Activated CD4-positive, alpha-beta T cell treated with anti-CD3 and anti-CD28 coated beads for 36 hours (primary cell): ENCODE measurements at regions not wholly inside any gene's neighbourhood (a gene's known extent, or its start where the extent isn't known, plus 50 kb on each side); places are given as distances from the start of the nearest gene placed in this dataset.

ENCODE experiments used
- ATAC-seq: fragments of 200-7000 bp; cut with Tn5 transposase; one replicate; pipeline ENCODE4 v1.10.0; 2021; ENCODE audit warnings: mild to moderate bottlenecking, moderate library complexity
- CTCF ChIA-PET: fragments of 350-600 bp; sonication (Branson Sonifier 250); formaldehyde crosslinking; loops from one replicate; lab custom pipeline; 2021; ENCODE audit warnings: antibody characterized with exemption; lab: Charles Lee
- POLR2A ChIA-PET: fragments of 350-600 bp; sonication (Branson Sonifier 250); formaldehyde crosslinking; loops from one replicate; lab custom pipeline; 2021; ENCODE audit warnings: antibody characterized with exemption, inconsistent platforms; lab: Charles Lee
- DNase-seq: peaks from one replicate; pipeline ENCODE4 v3.0.0-alpha.2; 2020
- H3K27ac Mint-ChIP-seq: one replicate; pipeline ENCODE4 v1.8.0; 2021; ENCODE audit warnings: mixed read lengths
- H3K27me3 Mint-ChIP-seq: one replicate; pipeline ENCODE4 v1.8.0; 2021; ENCODE audit warnings: mixed read lengths
- H3K36me3 Mint-ChIP-seq: one replicate; pipeline ENCODE4 v1.8.0; 2021; ENCODE audit warnings: low read depth, mixed read lengths
- H3K4me1 Mint-ChIP-seq: one replicate; pipeline ENCODE4 v1.8.0; 2021; ENCODE audit warnings: mixed read lengths
- H3K4me3 Mint-ChIP-seq: one replicate; pipeline ENCODE4 v1.8.0; 2021; ENCODE audit warnings: mild to moderate bottlenecking, moderate library complexity, mixed read lengths
- H3K9me3 Mint-ChIP-seq: one replicate; pipeline ENCODE4 v1.8.0; 2021; ENCODE audit warnings: low read depth, mixed read lengths
- intact Hi-C, 2 experiments: fragments of 100-400 bp; cut with DNase I in 1 of 2; cut with micrococcal nuclease in 1 of 2; formaldehyde crosslinking; loops; one replicate each; pipeline versions ENCODE4 v1.14.2 to v1.15.1; 2022 to 2024; cut with DNase I, micrococcal nuclease

- intact Hi-C loops, result no loop called here
Measured at GRCh38 chr5:153321478-153321877, 169.0 kb upstream of the GRIA1 start.

GRCh38 chr5:153340139-153340538, 150.3 kb upstream of the GRIA1 start:
- POLR2A ChIA-PET, result no interaction called here
- Mint-ChIP-seq H3K27me3 (no peaks in the 10 kb centered on the region), H3K36me3 (no peaks in the 10 kb centered on the region), H3K9me3 (peaks cover 2% of the 10 kb centered on the region), H3K27ac (no peak overlapping the region), H3K4me3 (no peak overlapping the region), H3K4me1 (no peaks in the 10 kb centered on the region)
- intact Hi-C loops, result no loop called here
- CTCF ChIA-PET, result no interaction called here
- no peak for DNase-seq
- no peak for ATAC-seq

More at GRCh38 chr5:153321478-153321877, 169.0 kb upstream of the GRIA1 start:
- POLR2A ChIA-PET, result no interaction called here
- no peaks in the 10 kb centered on the region for H3K36me3 Mint-ChIP-seq
- ATAC-seq (no peak), DNase-seq (no peak)
- H3K9me3 Mint-ChIP-seq, result peaks cover 2% of the 10 kb centered on the region
- CTCF ChIA-PET, result interaction anchor here (0.6 kb wide), 1 partner anchor 35 kb away, joined by 3 read pairs; no protein-coding TSS in a partner anchor
- H3K27ac Mint-ChIP-seq, result no peak overlapping the region
- H3K27me3 Mint-ChIP-seq, result no peaks in the 10 kb centered on the region
- no peak overlapping the region for H3K4me3 Mint-ChIP-seq
- no peaks in the 10 kb centered on the region for H3K4me1 Mint-ChIP-seq

GRCh38 chr5:153340738-153341137, 149.7 kb upstream of the GRIA1 start:
- H3K4me3 Mint-ChIP-seq, result no peak overlapping the region
- H3K27ac Mint-ChIP-seq, result no peak overlapping the region
- ATAC-seq, result no peak
- H3K4me1 Mint-ChIP-seq, result no peaks in the 10 kb centered on the region
- H3K27me3 Mint-ChIP-seq, result no peaks in the 10 kb centered on the region
- no peak for DNase-seq
- peaks cover 2% of the 10 kb centered on the region for H3K9me3 Mint-ChIP-seq
- CTCF ChIA-PET, result no interaction called here
- intact Hi-C loops, result no loop called here
- no peaks in the 10 kb centered on the region for H3K36me3 Mint-ChIP-seq
- POLR2A ChIA-PET, result no interaction called here

DNA sequence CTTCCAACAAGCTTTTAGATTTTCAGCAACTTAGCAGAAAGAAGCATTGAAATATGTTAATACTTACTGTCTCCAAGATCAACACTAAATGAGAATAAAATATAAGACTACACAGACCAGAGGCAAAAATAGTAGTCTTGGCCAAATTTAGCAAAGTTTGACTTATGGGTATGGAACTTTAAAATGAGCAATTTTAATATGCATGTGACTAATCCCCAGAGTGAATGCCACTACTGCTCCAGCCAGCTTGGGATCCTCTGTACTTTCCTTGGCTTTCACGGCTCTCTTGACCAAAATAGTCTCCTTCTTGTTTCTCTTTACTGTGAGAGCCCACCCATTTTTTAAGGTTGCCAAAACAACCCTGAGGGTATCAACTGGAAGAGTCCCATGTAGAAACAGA, 148.0 kb upstream of the GRIA1 start:
- Mint-ChIP-seq H3K36me3 (no peaks in the 10 kb centered on the region), H3K9me3 (no peaks in the 10 kb centered on the region), H3K27me3 (no peaks in the 10 kb centered on the region), H3K27ac (no peak overlapping the region), H3K4me3 (no peak overlapping the region), H3K4me1 (no peaks in the 10 kb centered on the region)
- ChIA-PET POLR2A (no interaction called here), CTCF (no interaction called here)
- ATAC-seq, result no peak
- intact Hi-C loops, result no loop called here
- no peak for DNase-seq

DNA sequence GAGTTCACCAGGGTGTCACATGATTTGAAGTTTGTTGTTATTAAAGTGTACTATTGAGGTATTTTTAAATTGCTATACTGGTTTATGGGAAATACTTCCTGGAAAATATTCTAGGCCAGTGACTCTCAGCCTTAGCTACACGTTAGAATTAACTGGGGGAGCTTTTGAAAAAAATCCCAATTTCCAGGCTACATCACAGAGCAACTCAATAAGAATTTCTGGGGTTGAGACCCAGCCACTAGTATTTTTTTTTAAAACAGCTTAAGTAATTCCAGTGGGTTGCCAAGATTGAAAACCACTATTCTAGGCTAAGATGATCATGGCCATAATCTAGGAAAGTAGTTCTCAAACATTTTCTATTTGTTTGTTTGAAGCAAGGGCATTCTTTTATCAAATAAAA, 142.9 kb upstream of the GRIA1 start:
- Mint-ChIP-seq H3K27me3 (peaks cover 12% of the 10 kb centered on the region), H3K9me3 (no peaks in the 10 kb centered on the region), H3K27ac (no peak overlapping the region), H3K4me3 (no peak overlapping the region), H3K4me1 (peaks cover 5% of the 10 kb centered on the region), H3K36me3 (no peaks in the 10 kb centered on the region)
- no peak for ATAC-seq
- intact Hi-C loops, result no loop called here
- CTCF ChIA-PET, result no interaction called here
- no peak for DNase-seq
- POLR2A ChIA-PET, result no interaction called here

DNA sequence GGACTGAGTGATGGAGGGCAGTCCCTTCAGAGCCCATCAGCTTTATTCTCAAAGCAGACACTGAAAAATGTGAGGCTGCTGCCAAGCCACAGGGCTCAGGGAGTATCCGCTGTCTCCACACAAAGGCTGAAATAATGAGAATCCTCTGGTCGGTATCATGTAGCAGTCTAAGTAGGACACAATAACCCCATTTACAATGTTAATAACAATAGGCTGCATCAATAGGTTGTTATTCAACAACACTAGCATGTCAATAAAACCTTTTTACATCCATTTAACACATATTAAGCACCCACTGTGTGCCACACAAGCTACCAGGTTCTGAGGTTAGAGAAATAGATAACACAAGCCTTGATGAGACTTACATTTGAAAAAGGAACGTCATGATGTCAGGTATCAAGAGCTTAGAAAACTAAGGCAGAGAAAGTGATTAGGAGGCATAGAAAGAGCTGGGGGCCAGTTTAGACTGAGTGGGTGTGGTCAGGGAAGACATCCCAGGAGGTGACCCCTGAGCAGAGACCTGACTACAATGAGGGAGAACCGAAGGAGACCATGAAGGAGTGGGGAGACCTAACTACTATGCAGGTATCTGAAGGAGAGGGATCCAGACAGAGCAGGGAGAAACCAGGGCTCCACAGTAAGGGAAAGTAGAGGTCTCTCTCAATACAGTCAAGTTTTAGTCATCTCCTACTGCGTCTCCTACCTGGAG, 140.1 kb upstream of the GRIA1 start:
- intact Hi-C loops, result no loop called here
- ChIA-PET CTCF (no interaction called here), POLR2A (no interaction called here)
- no peak overlapping the region for H3K4me3 Mint-ChIP-seq
- peaks cover 14% of the 10 kb centered on the region for H3K27me3 Mint-ChIP-seq
- no peaks in the 10 kb centered on the region for H3K36me3 Mint-ChIP-seq
- ATAC-seq, result no peak
- H3K27ac Mint-ChIP-seq, result no peak overlapping the region
- H3K9me3 Mint-ChIP-seq, result no peaks in the 10 kb centered on the region
- peaks cover 12% of the 10 kb centered on the region for H3K4me1 Mint-ChIP-seq
- DNase-seq, result no peak

- CTCF ChIA-PET, result interaction anchor here (0.6 kb wide), 1 partner anchor 1254 kb away, joined by 3 read pairs; no protein-coding TSS in a partner anchor
- DNase-seq (peak; percentile 53), ATAC-seq (peak; percentile 88)
- intact Hi-C loops, result no loop called here
- H3K36me3 Mint-ChIP-seq, result no peaks in the 10 kb centered on the region
- peaks cover 12% of the 10 kb centered on the region for H3K4me1 Mint-ChIP-seq
- H3K4me3 Mint-ChIP-seq, result no peak overlapping the region
- H3K27ac Mint-ChIP-seq, result no peak overlapping the region
- H3K9me3 Mint-ChIP-seq, result no peaks in the 10 kb centered on the region
- peaks cover 14% of the 10 kb centered on the region for H3K27me3 Mint-ChIP-seq
- POLR2A ChIA-PET, result no interaction called here
Measured at GRCh38 chr5:153352685-153353219, 137.7 kb upstream of the GRIA1 start.

- POLR2A ChIA-PET, result no interaction called here
- no peak overlapping the region for H3K27ac Mint-ChIP-seq
- intact Hi-C loops, result no loop called here
- H3K4me3 Mint-ChIP-seq, result no peak overlapping the region
- ATAC-seq, result no peak
- no peaks in the 10 kb centered on the region for H3K9me3 Mint-ChIP-seq
- no peaks in the 10 kb centered on the region for H3K36me3 Mint-ChIP-seq
- no peak for DNase-seq
- peaks cover 2% of the 10 kb centered on the region for H3K27me3 Mint-ChIP-seq
- H3K4me1 Mint-ChIP-seq, result peaks cover 17% of the 10 kb centered on the region
- CTCF ChIA-PET, result no interaction called here
Measured at GRCh38 chr5:153357493-153358112, 132.9 kb upstream of the GRIA1 start.

- no peak overlapping the region for H3K4me3 Mint-ChIP-seq
- H3K9me3 Mint-ChIP-seq, result no peaks in the 10 kb centered on the region
- intact Hi-C loops, result no loop called here
Measured at GRCh38 chr5:153358315-153358976, 132.0 kb upstream of the GRIA1 start.

GRCh38 chr5:153360860-153361259, 129.6 kb upstream of the GRIA1 start:
- peak; percentile 49 for ATAC-seq
- Mint-ChIP-seq H3K9me3 (peaks cover 2% of the 10 kb centered on the region), H3K27me3 (no peaks in the 10 kb centered on the region), H3K4me3 (no peak overlapping the region), H3K27ac (no peak overlapping the region), H3K4me1 (peaks cover 10% of the 10 kb centered on the region), H3K36me3 (no peaks in the 10 kb centered on the region)
- CTCF ChIA-PET, result no interaction called here
- DNase-seq, result no peak
- POLR2A ChIA-PET, result no interaction called here
- intact Hi-C loops, result no loop called here

More at GRCh38 chr5:153358315-153358976, 132.0 kb upstream of the GRIA1 start:
- no peaks in the 10 kb centered on the region for H3K27me3 Mint-ChIP-seq
- ChIA-PET CTCF (interaction anchor here (0.7 kb wide), 1 partner anchor 289 kb away, joined by 3 read pairs; no protein-coding TSS in a partner anchor), POLR2A (no interaction called here)
- ATAC-seq, result peak; percentile 73
- H3K27ac Mint-ChIP-seq, result no peak overlapping the region
- H3K4me1 Mint-ChIP-seq, result peaks cover 10% of the 10 kb centered on the region
- DNase-seq, result no peak
- H3K36me3 Mint-ChIP-seq, result no peaks in the 10 kb centered on the region

DNA sequence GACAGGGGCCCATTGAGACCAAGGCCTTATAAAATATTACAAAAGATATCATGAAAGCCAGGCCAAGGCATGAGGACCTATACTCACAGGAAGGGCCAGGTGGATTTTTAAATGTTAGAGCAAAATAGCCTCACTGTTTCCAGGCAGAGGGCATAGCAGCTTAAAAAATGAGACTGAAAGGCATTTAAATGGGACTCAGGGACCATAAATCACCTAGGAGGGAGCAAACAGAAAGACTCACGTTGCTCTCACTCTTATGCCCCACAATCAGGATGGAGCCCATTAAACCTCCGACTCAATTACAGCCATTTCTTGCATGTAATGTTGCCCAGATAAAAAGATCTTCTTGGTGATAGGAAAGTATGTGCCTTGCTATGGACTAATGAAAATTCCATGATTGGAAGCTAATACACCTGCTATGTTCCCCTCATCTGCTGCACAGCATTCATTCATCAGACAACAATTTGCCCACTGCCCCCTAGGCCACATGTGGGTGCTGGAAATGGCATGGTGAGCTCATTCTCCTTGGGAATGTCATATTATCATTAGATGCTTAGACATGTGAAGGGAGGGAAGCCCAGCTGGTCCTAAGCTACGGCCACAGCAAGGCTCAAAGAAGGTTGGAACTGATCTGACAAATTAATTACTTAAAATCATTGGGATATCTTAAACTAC, 128.6 kb upstream of the GRIA1 start:
- no peaks in the 10 kb centered on the region for H3K36me3 Mint-ChIP-seq
- no peak for DNase-seq
- peaks cover 2% of the 10 kb centered on the region for H3K9me3 Mint-ChIP-seq
- H3K27me3 Mint-ChIP-seq, result no peaks in the 10 kb centered on the region
- CTCF ChIA-PET, result no interaction called here
- H3K4me1 Mint-ChIP-seq, result peaks cover 10% of the 10 kb centered on the region
- POLR2A ChIA-PET, result no interaction called here
- no peak for ATAC-seq
- H3K27ac Mint-ChIP-seq, result no peak overlapping the region
- intact Hi-C loops, result no loop called here
- no peak overlapping the region for H3K4me3 Mint-ChIP-seq
